HEK293T (cell line): ENCODE measurements at regions not wholly inside any gene's neighbourhood (a gene's known extent, or its start where the extent isn't known, plus 50 kb on each side); places are given as distances from the start of the nearest gene placed in this dataset.
"Not testable (repeated sequence)": the region's sequence is repeated elsewhere in the genome, so short reads cannot be mapped to it uniquely, and the experiment has no call there.

Experiments
- BHLHE40 ChIP-seq: fragments of 450-650 bp; IDR thresholded peaks from 2 replicates; pipeline ENCODE4 v1.6.1; 2016; ENCODE audit warnings: mild to moderate bottlenecking, moderate library complexity, borderline replicate concordance
- FOXA1 ChIP-seq: fragments of 450-650 bp; IDR thresholded peaks from 2 replicates; pipeline ENCODE4 v1.6.1; 2016; ENCODE audit warnings: mild to moderate bottlenecking
- FOXM1 ChIP-seq: fragments of 450-650 bp; IDR thresholded peaks from 2 replicates; pipeline ENCODE4 v1.6.1; 2017; ENCODE audit warnings: mild to moderate bottlenecking, borderline replicate concordance
- LEF1 ChIP-seq: fragments of 450-650 bp; IDR thresholded peaks from 2 replicates; pipeline ENCODE4 v1.6.1; 2017; ENCODE audit warnings: mild to moderate bottlenecking, borderline replicate concordance
- SP1 ChIP-seq: fragments of 450-650 bp; IDR thresholded peaks from 2 replicates; pipeline ENCODE4 v1.6.1; 2017
- TARDBP ChIP-seq: fragments of 450-650 bp; IDR thresholded peaks from 2 replicates; pipeline ENCODE4 v1.6.1; 2016
- ZNF384 ChIP-seq: fragments of 450-650 bp; IDR thresholded peaks from 2 replicates; pipeline ENCODE4 v1.6.1; 2016
- TF ChIP-seq, protein P1 (sequence below): fragments of 450-650 bp; IDR thresholded peaks from 2 replicates; pipeline ENCODE4 v1.6.1; 2016

DNA sequence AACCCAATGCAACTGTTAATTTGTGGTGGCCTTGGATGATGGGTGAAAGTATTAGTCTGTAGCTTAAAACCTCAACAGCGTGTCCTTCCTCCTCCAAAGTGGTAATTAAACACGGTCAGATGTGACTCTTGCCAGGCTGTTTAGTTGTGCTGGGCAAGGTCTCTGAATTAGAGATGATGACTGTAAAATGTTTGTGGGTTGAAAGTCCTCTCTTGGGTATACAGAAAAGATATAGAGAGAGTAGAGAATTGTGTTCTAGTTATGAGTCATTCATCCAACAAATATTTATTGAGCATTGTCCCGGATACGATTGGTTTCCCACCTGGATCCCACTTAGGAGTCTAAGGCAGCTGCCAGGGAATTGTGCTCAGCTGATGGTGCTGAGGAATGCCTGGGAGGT lies 343.7 kb downstream of the NPIPA7 start:
- not testable (repeated sequence) for TF ChIP-seq FOXM1, SP1, LEF1, FOXA1, TARDBP, BHLHE40, ZNF384
- TF ChIP-seq, protein P1, sequence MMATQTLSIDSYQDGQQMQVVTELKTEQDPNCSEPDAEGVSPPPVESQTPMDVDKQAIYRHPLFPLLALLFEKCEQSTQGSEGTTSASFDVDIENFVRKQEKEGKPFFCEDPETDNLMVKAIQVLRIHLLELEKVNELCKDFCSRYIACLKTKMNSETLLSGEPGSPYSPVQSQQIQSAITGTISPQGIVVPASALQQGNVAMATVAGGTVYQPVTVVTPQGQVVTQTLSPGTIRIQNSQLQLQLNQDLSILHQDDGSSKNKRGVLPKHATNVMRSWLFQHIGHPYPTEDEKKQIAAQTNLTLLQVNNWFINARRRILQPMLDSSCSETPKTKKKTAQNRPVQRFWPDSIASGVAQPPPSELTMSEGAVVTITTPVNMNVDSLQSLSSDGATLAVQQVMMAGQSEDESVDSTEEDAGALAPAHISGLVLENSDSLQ: not testable (repeated sequence)
